OCI-LY7 (cell line): ENCODE measurements at regions not wholly inside any gene's neighbourhood (a gene's known extent, or its start where the extent isn't known, plus 50 kb on each side); places are given as distances from the start of the nearest gene placed in this dataset.

ENCODE experiments used
- CTCF ChIP-seq: fragments of 200-600 bp; sonication (generic); conservative IDR thresholded peaks from 2 replicates; pipeline ENCODE4 v1.5.1; 2014; ENCODE audit warnings: mild to moderate bottlenecking, antibody characterized with exemption, low read length, moderate library complexity, mixed read lengths
- EZH2phosphoT487 ChIP-seq: fragments of 200-600 bp; sonication (generic); IDR thresholded peaks from 2 replicates; pipeline ENCODE4 v1.6.1; 2018; ENCODE audit warnings: low read depth, borderline replicate concordance, mild to moderate bottlenecking, mixed run types, antibody characterized with exemption, low read length, moderate library complexity, mixed read lengths

- TF ChIP-seq CTCF (no peak), EZH2phosphoT487 (no peak)
Measured at GRCh38 chr11:90668502-90668901, 445.7 kb upstream of the CHORDC1 start.
